WTC11 (cell line): ENCODE measurements at regions not wholly inside any gene's neighbourhood (a gene's known extent, or its start where the extent isn't known, plus 50 kb on each side); places are given as distances from the start of the nearest gene placed in this dataset.

Experiments
- ATAC-seq: fragments of 200-7000 bp; cut with Tn5 transposase; 2 replicates; pipeline ENCODE4 v1.10.0; 2021; ENCODE audit warnings: mild to moderate bottlenecking, moderate library complexity
- CTCF ChIA-PET: fragments of 300-600 bp; sonication (Branson Sonifier 250); formaldehyde crosslinking; loops from one replicate; lab custom pipeline; 2021; ENCODE audit warnings: antibody characterized with exemption; lab: Charles Lee
- POLR2A ChIA-PET: fragments of 350-600 bp; sonication (Branson Sonifier 250); formaldehyde crosslinking; loops from one replicate; lab custom pipeline; 2021; ENCODE audit warnings: antibody characterized with exemption; lab: Charles Lee
- DNase-seq: peaks from one replicate; pipeline ENCODE4 v3.0.0; 2021; ENCODE audit warnings: low spot score
- H3K27ac Mint-ChIP-seq: 2 replicates; pipeline ENCODE4 v1.8.0; 2021; ENCODE audit warnings: mixed read lengths
- H3K27me3 Mint-ChIP-seq: 2 replicates; pipeline ENCODE4 v1.8.0; 2021; ENCODE audit warnings: low read depth, mild to moderate bottlenecking, moderate library complexity, mixed read lengths
- H3K36me3 Mint-ChIP-seq: 2 replicates; pipeline ENCODE4 v1.8.0; 2021; ENCODE audit warnings: mixed read lengths
- H3K4me1 Mint-ChIP-seq: 2 replicates; pipeline ENCODE4 v1.8.0; 2022; ENCODE audit warnings: mixed read lengths
- H3K4me3 Mint-ChIP-seq: 2 replicates; pipeline ENCODE4 v1.8.0; 2021; ENCODE audit warnings: mild to moderate bottlenecking, moderate library complexity, mixed read lengths
- H3K9me3 Mint-ChIP-seq: 2 replicates; pipeline ENCODE4 v1.8.0; 2021; ENCODE audit warnings: mixed read lengths
- ATF1 ChIP-seq: sonication (generic); formaldehyde crosslinking; IDR thresholded peaks from 2 replicates; pipeline ENCODE4 v1.8.1; 2023; ENCODE audit warnings: mild to moderate bottlenecking, moderate library complexity, missing genetic modification reagents
- ELF4 ChIP-seq: sonication (generic); formaldehyde crosslinking; IDR thresholded peaks from 2 replicates; pipeline ENCODE4 v1.8.1; 2022; ENCODE audit warnings: low read depth, mild to moderate bottlenecking, moderate library complexity, missing genetic modification reagents
- FOXP1 ChIP-seq: sonication (generic); formaldehyde crosslinking; IDR thresholded peaks from 2 replicates; pipeline ENCODE4 v1.8.0; 2022; ENCODE audit warnings: missing genetic modification reagents, mild to moderate bottlenecking, moderate library complexity, borderline replicate concordance
- HMGA2 ChIP-seq: fragments of 250-450 bp; sonication (Bioruptor Pico); IDR thresholded peaks from 2 replicates; pipeline ENCODE4 v1.4.0; 2021; ENCODE audit warnings: mild to moderate bottlenecking, moderate library complexity
- IRF1 ChIP-seq: sonication (generic); formaldehyde crosslinking; IDR thresholded peaks from 2 replicates; pipeline ENCODE4 v1.8.0; 2023; ENCODE audit warnings: missing genetic modification reagents
- IRF2 ChIP-seq: sonication (generic); formaldehyde crosslinking; IDR thresholded peaks from 2 replicates; pipeline ENCODE4 v1.8.0; 2022; ENCODE audit warnings: low read depth, missing genetic modification reagents, borderline replicate concordance
- NFE2L1 ChIP-seq: sonication (generic); formaldehyde crosslinking; IDR thresholded peaks from 2 replicates; pipeline ENCODE4 v1.8.1; 2023; ENCODE audit warnings: missing genetic modification reagents
- NR1H2 ChIP-seq: sonication (generic); formaldehyde crosslinking; IDR thresholded peaks from 2 replicates; pipeline ENCODE4 v1.9.0; 2021; ENCODE audit warnings: mild to moderate bottlenecking, moderate library complexity, missing genetic modification reagents
- NR3C1 ChIP-seq: sonication (generic); formaldehyde crosslinking; conservative IDR thresholded peaks from 2 replicates; pipeline ENCODE4 v1.8.1; 2023; ENCODE audit warnings: low read depth, mild to moderate bottlenecking, missing genetic modification reagents
- PRDM15 ChIP-seq: sonication (generic); formaldehyde crosslinking; IDR thresholded peaks from 2 replicates; pipeline ENCODE4 v1.8.0; 2022; ENCODE audit warnings: missing genetic modification reagents
- TCF7 ChIP-seq: sonication (generic); formaldehyde crosslinking; IDR thresholded peaks from 2 replicates; pipeline ENCODE4 v1.8.0; 2022; ENCODE audit warnings: mild to moderate bottlenecking, low read depth, missing genetic modification reagents, moderate library complexity
- USF2 ChIP-seq: sonication (generic); formaldehyde crosslinking; IDR thresholded peaks from 2 replicates; pipeline ENCODE4 v1.8.1; 2023; ENCODE audit warnings: mild to moderate bottlenecking, missing genetic modification reagents, moderate library complexity
- ZNF219 ChIP-seq: sonication (generic); formaldehyde crosslinking; IDR thresholded peaks from 2 replicates; pipeline ENCODE4 v1.8.0; 2023; ENCODE audit warnings: missing genetic modification reagents, mild to moderate bottlenecking, borderline replicate concordance
- ZNF317 ChIP-seq: sonication (generic); formaldehyde crosslinking; IDR thresholded peaks from 2 replicates; pipeline ENCODE4 v1.8.1; 2023; ENCODE audit warnings: low read depth, mild to moderate bottlenecking, moderate library complexity, missing genetic modification reagents, borderline replicate concordance
- ZNF416 ChIP-seq: fragments of 250-450 bp; sonication (Bioruptor Pico); IDR thresholded peaks from 2 replicates; pipeline ENCODE4 v1.9.0; 2021; ENCODE audit warnings: mild to moderate bottlenecking, inconsistent platforms
- ZSCAN18 ChIP-seq: fragments of 250-450 bp; sonication (Bioruptor Pico); IDR thresholded peaks from 2 replicates; pipeline ENCODE4 v2.1.2; 2022; ENCODE audit warnings: mild to moderate bottlenecking, moderate library complexity
- TF ChIP-seq, protein P1 (sequence below): sonication (generic); formaldehyde crosslinking; IDR thresholded peaks from 2 replicates; pipeline ENCODE4 v1.8.1; 2022; ENCODE audit warnings: mild to moderate bottlenecking, missing genetic modification reagents, moderate library complexity, borderline replicate concordance
- TF ChIP-seq, protein P2 (sequence below): sonication (generic); formaldehyde crosslinking; IDR thresholded peaks from 2 replicates; pipeline ENCODE4 v1.8.1; 2022; ENCODE audit warnings: mild to moderate bottlenecking, moderate library complexity, missing genetic modification reagents
- TF ChIP-seq, protein P3 (sequence below): sonication (generic); formaldehyde crosslinking; IDR thresholded peaks from 2 replicates; pipeline ENCODE4 v1.8.1; 2023; ENCODE audit warnings: mild to moderate bottlenecking, missing genetic modification reagents

GRCh38 chr2:180604077-180604476 lies 376.3 kb upstream of the UBE2E3 start:
- POLR2A ChIA-PET: no interaction called here
- Mint-ChIP-seq H3K36me3 (no peaks in the 10 kb centered on the region), H3K27ac (no peak overlapping the region; the same call in 1 of the 2 replicates), H3K4me3 (no peak overlapping the region), H3K27me3 (no peaks in the 10 kb centered on the region), H3K4me1 (peaks cover 9% of the 10 kb centered on the region), H3K9me3 (no peaks in the 10 kb centered on the region)
- ATAC-seq (peak; percentile 82), DNase-seq (peak; percentile 18)
- CTCF ChIA-PET: interaction anchor here (0.6 to 1.1 kb wide), 6 partner anchors 8 to 492 kb away, joined by 3 to 5 read pairs (median 3); partner anchors contain the start of gene UBE2E3
- TF ChIP-seq FOXP1 (CRISPR knock-in tag) (no peak), ZNF317 (peak; percentile 93)

GRCh38 chr2:180601016-180601415 lies 379.4 kb upstream of the UBE2E3 start:
- no peak overlapping the region for H3K27ac Mint-ChIP-seq
- POLR2A ChIA-PET: no interaction called here
- H3K4me3 Mint-ChIP-seq: no peak overlapping the region
- CTCF ChIA-PET: interaction anchor here (1.4 kb wide), 1 partner anchor 79 kb away, joined by 3 read pairs; no protein-coding TSS in a partner anchor
- H3K27me3 Mint-ChIP-seq: no peaks in the 10 kb centered on the region
- ATAC-seq: no peak
- H3K4me1 Mint-ChIP-seq: peaks cover 9% of the 10 kb centered on the region
- no peak for TF ChIP-seq ATF1
- TF ChIP-seq PRDM15: no peak
- no peak for TF ChIP-seq NFE2L1 (CRISPR knock-in tag)
- TF ChIP-seq ZNF219 (CRISPR knock-in tag): no peak
- TF ChIP-seq, protein P1, sequence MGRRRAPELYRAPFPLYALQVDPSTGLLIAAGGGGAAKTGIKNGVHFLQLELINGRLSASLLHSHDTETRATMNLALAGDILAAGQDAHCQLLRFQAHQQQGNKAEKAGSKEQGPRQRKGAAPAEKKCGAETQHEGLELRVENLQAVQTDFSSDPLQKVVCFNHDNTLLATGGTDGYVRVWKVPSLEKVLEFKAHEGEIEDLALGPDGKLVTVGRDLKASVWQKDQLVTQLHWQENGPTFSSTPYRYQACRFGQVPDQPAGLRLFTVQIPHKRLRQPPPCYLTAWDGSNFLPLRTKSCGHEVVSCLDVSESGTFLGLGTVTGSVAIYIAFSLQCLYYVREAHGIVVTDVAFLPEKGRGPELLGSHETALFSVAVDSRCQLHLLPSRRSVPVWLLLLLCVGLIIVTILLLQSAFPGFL (CRISPR knock-in tag): no peak
- no peak for TF ChIP-seq ZNF416 (CRISPR knock-in tag)
- no peak for TF ChIP-seq NR3C1 (CRISPR knock-in tag)
- DNase-seq: no peak
- peaks cover 4% of the 10 kb centered on the region for H3K9me3 Mint-ChIP-seq
- H3K36me3 Mint-ChIP-seq: no peaks in the 10 kb centered on the region

DNA sequence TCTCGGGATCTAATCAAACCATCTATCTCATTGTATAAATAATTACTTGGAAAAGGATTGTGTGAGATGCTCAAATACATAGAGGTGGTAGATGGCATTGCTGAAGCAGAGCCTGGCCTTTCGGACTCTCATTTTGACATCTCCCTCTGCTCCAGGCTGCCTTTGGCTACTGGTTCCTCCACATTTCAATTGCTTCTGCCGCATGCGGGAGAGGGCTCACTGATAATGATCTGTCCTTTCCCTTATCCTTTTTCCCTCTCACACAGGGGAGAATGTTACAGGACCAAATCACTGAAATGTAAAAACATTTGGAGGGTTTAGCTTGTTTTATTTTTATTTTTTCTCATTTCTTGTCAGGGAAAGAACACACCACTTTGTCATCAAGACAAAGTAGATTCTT lies 380.6 kb upstream of the UBE2E3 start:
- Mint-ChIP-seq H3K27me3 (no peaks in the 10 kb centered on the region), H3K9me3 (peaks cover 5% of the 10 kb centered on the region), H3K36me3 (no peaks in the 10 kb centered on the region), H3K4me3 (no peak overlapping the region), H3K27ac (no peak overlapping the region), H3K4me1 (peaks cover 9% of the 10 kb centered on the region)
- DNase-seq (no peak), ATAC-seq (no peak)
- POLR2A ChIA-PET: no interaction called here
- CTCF ChIA-PET: no interaction called here
- TF ChIP-seq IRF1 (CRISPR knock-in tag): no peak
- no peak for TF ChIP-seq HMGA2 (CRISPR knock-in tag)
- TF ChIP-seq, protein P2, sequence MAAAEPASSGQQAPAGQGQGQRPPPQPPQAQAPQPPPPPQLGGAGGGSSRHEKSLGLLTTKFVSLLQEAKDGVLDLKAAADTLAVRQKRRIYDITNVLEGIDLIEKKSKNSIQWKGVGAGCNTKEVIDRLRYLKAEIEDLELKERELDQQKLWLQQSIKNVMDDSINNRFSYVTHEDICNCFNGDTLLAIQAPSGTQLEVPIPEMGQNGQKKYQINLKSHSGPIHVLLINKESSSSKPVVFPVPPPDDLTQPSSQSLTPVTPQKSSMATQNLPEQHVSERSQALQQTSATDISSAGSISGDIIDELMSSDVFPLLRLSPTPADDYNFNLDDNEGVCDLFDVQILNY (CRISPR knock-in tag): no peak
- no peak for TF ChIP-seq USF2
- TF ChIP-seq IRF2: no peak
- TF ChIP-seq, protein P3, sequence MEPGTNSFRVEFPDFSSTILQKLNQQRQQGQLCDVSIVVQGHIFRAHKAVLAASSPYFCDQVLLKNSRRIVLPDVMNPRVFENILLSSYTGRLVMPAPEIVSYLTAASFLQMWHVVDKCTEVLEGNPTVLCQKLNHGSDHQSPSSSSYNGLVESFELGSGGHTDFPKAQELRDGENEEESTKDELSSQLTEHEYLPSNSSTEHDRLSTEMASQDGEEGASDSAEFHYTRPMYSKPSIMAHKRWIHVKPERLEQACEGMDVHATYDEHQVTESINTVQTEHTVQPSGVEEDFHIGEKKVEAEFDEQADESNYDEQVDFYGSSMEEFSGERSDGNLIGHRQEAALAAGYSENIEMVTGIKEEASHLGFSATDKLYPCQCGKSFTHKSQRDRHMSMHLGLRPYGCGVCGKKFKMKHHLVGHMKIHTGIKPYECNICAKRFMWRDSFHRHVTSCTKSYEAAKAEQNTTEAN (CRISPR knock-in tag): no peak
- TF ChIP-seq NR1H2 (CRISPR knock-in tag): no peak
- TF ChIP-seq, protein P1 (CRISPR knock-in tag): no peak
- no peak for TF ChIP-seq TCF7 (CRISPR knock-in tag)
- no peak for TF ChIP-seq ZSCAN18 (CRISPR knock-in tag)
- no peak for TF ChIP-seq ELF4 (CRISPR knock-in tag)
